DOHH2 (cell line): ENCODE measurements at regions not wholly inside any gene's neighbourhood (a gene's known extent, or its start where the extent isn't known, plus 50 kb on each side); places are given as distances from the start of the nearest gene placed in this dataset.

ENCODE experiments used
- CTCF ChIP-seq: fragments of 200-600 bp; sonication (generic); IDR thresholded peaks from one replicate; pipeline ENCODE4 v1.5.1; 2014; ENCODE audit warnings: antibody characterized with exemption, mild to moderate bottlenecking, low read depth, low read length; ENCODE audit not compliant: poor library complexity, severe bottlenecking
- EZH2phosphoT487 ChIP-seq: fragments of 200-600 bp; sonication (generic); IDR thresholded peaks from 2 replicates; pipeline ENCODE4 v1.6.1; 2017; ENCODE audit warnings: borderline replicate concordance, mild to moderate bottlenecking, antibody characterized with exemption, low read length, moderate library complexity, mixed read lengths

- TF ChIP-seq CTCF (no peak), EZH2phosphoT487 (no peak)
Observed at GRCh38 chr18:22303927-22304326, 113.8 kb downstream of the CTAGE1 start.
